OCI-LY7 (cell line): ENCODE measurements at regions not wholly inside any gene's neighbourhood (a gene's known extent, or its start where the extent isn't known, plus 50 kb on each side); places are given as distances from the start of the nearest gene placed in this dataset.

Experiments
- EZH2phosphoT487 ChIP-seq: fragments of 200-600 bp; sonication (generic); IDR thresholded peaks from 2 replicates; pipeline ENCODE4 v1.6.1; 2018; ENCODE audit warnings: low read depth, borderline replicate concordance, mild to moderate bottlenecking, mixed run types, antibody characterized with exemption, low read length, moderate library complexity, mixed read lengths
- TF ChIP-seq, protein P1 (sequence below): fragments of 200-600 bp; sonication (generic); conservative IDR thresholded peaks from 2 replicates; pipeline ENCODE4 v1.5.1; 2014; ENCODE audit warnings: mild to moderate bottlenecking, antibody characterized with exemption, low read length, moderate library complexity, mixed read lengths

DNA sequence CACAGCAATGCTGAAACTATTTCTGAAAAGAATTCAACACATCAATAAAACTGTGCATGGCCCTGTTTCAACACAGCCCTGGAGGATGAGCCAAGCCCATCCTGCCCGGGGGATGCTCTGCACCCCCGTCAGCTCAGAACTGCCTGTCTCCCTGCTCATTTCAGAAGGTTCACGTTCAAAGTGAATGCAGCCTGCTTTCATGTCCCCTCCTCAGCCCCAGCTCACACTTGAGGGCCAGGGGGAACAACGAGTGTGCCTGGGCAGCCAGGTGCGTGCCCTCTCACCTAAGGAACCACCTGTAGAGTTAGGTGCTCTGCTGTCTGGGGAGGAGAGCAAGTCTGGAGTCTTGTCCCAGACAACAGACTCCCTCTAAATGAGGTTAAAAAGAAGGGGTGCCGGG lies 348.5 kb upstream of the IRX2 start:
- TF ChIP-seq, protein P1, sequence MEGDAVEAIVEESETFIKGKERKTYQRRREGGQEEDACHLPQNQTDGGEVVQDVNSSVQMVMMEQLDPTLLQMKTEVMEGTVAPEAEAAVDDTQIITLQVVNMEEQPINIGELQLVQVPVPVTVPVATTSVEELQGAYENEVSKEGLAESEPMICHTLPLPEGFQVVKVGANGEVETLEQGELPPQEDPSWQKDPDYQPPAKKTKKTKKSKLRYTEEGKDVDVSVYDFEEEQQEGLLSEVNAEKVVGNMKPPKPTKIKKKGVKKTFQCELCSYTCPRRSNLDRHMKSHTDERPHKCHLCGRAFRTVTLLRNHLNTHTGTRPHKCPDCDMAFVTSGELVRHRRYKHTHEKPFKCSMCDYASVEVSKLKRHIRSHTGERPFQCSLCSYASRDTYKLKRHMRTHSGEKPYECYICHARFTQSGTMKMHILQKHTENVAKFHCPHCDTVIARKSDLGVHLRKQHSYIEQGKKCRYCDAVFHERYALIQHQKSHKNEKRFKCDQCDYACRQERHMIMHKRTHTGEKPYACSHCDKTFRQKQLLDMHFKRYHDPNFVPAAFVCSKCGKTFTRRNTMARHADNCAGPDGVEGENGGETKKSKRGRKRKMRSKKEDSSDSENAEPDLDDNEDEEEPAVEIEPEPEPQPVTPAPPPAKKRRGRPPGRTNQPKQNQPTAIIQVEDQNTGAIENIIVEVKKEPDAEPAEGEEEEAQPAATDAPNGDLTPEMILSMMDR = no peak
- no peak for TF ChIP-seq EZH2phosphoT487
